ENCODE measurements at regions not wholly inside any gene's neighbourhood (a gene's known extent, or its start where the extent isn't known, plus 50 kb on each side); places are given as distances from the start of the nearest gene placed in this dataset.

DNA sequence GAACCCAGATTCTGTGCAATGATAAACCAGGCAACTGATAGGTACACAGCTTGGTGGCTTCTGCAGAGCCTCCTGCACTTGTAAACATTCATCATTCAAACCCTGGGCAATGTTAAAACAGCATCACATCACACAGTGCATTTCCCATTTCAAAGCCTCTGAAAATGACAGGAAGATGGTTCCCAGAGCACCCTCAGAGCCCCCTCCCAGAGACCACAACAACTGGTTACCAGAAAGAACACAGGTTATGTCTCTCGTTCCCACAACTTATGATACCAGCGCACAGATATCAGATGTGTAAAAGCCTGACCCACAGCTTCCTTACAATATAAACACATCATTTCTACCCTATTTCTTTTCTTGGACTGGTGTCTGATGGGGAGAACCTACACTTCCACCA is 248.7 kb downstream of the AUH start:
- intact Hi-C loops (cut with DNase I; ENCODE audit: low total_unique reads) = no loop called here
- no peaks in the 10 kb centered on the region for H3K4me1 ChIP-seq
- H3K27me3 ChIP-seq = no peaks in the 10 kb centered on the region

DNA sequence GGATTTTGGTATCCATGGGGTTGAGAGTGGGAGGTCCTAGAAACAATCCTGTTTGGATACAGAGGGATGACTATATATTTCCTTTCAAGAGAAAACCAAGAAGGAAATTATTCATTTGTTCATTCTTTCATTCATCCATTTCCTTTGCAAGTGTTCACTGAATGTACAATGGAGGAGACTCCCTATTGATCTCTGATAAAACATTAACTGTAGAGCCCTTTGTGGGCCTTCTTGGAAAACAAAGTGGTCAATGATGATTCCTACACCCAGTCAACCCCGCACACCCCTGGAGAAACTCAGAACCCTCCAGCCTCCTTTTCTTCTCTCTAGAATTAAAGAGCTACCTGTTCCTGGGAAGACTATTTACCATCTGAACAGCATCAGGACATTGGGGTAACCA is 247.3 kb downstream of the AUH start:
- Histone ChIP-seq H3K4me3 (no peak overlapping the region), H3K9me3 (peaks cover 7 to 15% of the 10 kb centered on the region in 2 donors), H3K36me3 (no peaks in the 10 kb centered on the region), H3K27ac (no peak overlapping the region), H3K4me1 (no peaks in the 10 kb centered on the region), H3K27me3 (no peaks in the 10 kb centered on the region)
- no peak for TF ChIP-seq POLR2AphosphoS5 (IDR thresholded peaks at IDR 0.05)
- no peak for TF ChIP-seq POLR2A (IDR thresholded peaks at IDR 0.05)
- TF ChIP-seq, protein P1, sequence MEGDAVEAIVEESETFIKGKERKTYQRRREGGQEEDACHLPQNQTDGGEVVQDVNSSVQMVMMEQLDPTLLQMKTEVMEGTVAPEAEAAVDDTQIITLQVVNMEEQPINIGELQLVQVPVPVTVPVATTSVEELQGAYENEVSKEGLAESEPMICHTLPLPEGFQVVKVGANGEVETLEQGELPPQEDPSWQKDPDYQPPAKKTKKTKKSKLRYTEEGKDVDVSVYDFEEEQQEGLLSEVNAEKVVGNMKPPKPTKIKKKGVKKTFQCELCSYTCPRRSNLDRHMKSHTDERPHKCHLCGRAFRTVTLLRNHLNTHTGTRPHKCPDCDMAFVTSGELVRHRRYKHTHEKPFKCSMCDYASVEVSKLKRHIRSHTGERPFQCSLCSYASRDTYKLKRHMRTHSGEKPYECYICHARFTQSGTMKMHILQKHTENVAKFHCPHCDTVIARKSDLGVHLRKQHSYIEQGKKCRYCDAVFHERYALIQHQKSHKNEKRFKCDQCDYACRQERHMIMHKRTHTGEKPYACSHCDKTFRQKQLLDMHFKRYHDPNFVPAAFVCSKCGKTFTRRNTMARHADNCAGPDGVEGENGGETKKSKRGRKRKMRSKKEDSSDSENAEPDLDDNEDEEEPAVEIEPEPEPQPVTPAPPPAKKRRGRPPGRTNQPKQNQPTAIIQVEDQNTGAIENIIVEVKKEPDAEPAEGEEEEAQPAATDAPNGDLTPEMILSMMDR (IDR thresholded peaks at IDR 0.05) = no peak
- DNase-seq (ENCODE audit: low spot score in 2 of 2) = no peak
- intact Hi-C loops (cut with DNase I; ENCODE audit: low total_unique reads) = no loop called here

More for the DNA sequence above, 248.7 kb downstream of the AUH start:
- H3K9me3 ChIP-seq = peaks cover 7 to 15% of the 10 kb centered on the region in 2 donors
- DNase-seq (ENCODE audit: low spot score in 2 of 2) = no peak
- no peak overlapping the region for H3K4me3 ChIP-seq
- H3K27ac ChIP-seq = no peak overlapping the region
- H3K36me3 ChIP-seq = no peaks in the 10 kb centered on the region
- TF ChIP-seq, protein P1 (IDR thresholded peaks at IDR 0.05) = no peak
- TF ChIP-seq POLR2A (IDR thresholded peaks at IDR 0.05) = no peak
- no peak for TF ChIP-seq POLR2AphosphoS5 (IDR thresholded peaks at IDR 0.05)

DNA sequence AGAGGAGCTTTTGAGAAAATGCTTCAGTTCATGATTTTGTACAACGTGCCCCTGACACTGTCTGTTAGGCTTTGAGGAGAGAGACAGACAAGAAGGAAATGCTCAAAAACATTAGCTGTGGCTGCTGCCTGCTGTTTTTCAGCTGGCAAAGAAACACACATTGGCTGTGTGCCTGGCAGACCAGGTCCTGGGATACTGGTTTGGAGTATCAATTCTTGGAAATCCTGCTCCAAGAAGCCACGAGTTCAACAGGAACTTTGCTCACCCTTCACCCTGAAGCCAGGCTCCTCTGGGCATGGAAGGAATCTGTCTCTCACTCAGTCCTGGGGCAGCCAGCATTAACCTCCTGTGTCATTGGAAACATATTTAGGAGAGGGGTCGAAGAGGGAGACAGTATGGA is 245.5 kb downstream of the AUH start:
- H3K4me3 ChIP-seq = no peak overlapping the region
- H3K9me3 ChIP-seq = peaks cover under 1 to 1% of the 10 kb centered on the region in 2 donors
- H3K27ac ChIP-seq = no peak overlapping the region
- intact Hi-C loops (cut with DNase I; ENCODE audit: low total_unique reads) = no loop called here
- TF ChIP-seq, protein P1 (IDR thresholded peaks at IDR 0.05) = no peak
- no peak for TF ChIP-seq POLR2AphosphoS5 (IDR thresholded peaks at IDR 0.05)
- TF ChIP-seq POLR2A (IDR thresholded peaks at IDR 0.05) = no peak
- no peaks in the 10 kb centered on the region for H3K27me3 ChIP-seq
- DNase-seq (ENCODE audit: low spot score in 2 of 2) = no peak
- no peaks in the 10 kb centered on the region for H3K4me1 ChIP-seq
- H3K36me3 ChIP-seq = no peaks in the 10 kb centered on the region

DNA sequence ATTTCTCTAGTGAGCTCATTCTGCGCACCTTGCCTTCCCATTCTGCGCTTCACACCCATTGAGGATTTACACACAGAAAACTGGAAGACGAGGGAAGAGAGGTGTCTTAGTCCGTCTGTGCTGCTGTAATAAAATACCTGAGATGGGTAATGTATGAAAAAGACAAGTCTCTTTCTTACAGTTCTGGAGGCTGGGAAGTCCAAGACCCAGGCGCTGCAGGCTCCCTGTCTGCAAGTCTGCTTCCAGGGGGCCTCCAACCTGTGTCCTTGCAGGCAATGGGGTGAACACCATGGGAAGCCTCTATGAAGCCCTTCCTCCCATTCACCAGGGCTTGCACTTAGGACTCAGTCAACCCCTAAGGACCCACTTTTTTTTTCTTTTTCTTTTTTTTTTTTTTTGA is 245.0 kb downstream of the AUH start:
- no peaks in the 10 kb centered on the region for H3K36me3 ChIP-seq
- DNase-seq (ENCODE audit: low spot score in 2 of 2) = no peak
- intact Hi-C loops (cut with DNase I; ENCODE audit: low total_unique reads) = no loop called here
- no peaks in the 10 kb centered on the region for H3K9me3 ChIP-seq
- H3K27me3 ChIP-seq = no peaks in the 10 kb centered on the region
- no peak overlapping the region for H3K27ac ChIP-seq
- no peak for TF ChIP-seq POLR2AphosphoS5 (IDR thresholded peaks at IDR 0.05)
- TF ChIP-seq, protein P1 (IDR thresholded peaks at IDR 0.05) = no peak
- TF ChIP-seq POLR2A (IDR thresholded peaks at IDR 0.05) = no peak
- no peak overlapping the region for H3K4me3 ChIP-seq
- no peaks in the 10 kb centered on the region for H3K4me1 ChIP-seq

DNA sequence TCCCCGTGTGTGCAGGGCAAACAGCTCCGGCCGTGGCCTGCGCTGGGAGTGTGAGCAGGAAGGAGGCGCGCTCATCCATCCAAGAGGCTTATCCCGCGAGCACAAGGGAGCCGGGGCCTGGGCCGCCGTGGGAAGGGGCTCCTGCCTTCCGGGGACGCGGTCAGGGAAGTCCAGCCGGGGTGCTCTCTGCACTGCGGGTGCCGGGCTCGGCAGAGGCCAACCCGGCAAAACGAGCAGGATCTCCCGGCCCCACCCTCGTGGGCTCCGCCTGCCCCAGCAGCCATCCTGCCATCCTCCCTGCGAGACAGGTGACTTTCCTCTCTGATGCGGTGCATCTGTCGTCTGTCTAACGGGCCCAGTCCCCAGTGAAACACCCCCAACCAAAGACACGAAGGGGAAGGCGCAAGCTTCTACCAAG is 244.2 kb downstream of the AUH start:
- TF ChIP-seq, protein P1 (IDR thresholded peaks at IDR 0.05) = no peak
- no peak for TF ChIP-seq POLR2A (IDR thresholded peaks at IDR 0.05)
- no peak for TF ChIP-seq POLR2AphosphoS5 (IDR thresholded peaks at IDR 0.05)
- no peak for DNase-seq (ENCODE audit: low spot score in 2 of 2)
- peak overlapping the region in 2 of 3 donors; percentile 30 to 54 for H3K4me3 ChIP-seq
- H3K27me3 ChIP-seq = no peaks in the 10 kb centered on the region
- H3K4me1 ChIP-seq = no peaks in the 10 kb centered on the region
- H3K27ac ChIP-seq = peak overlapping the region; percentile 54 to 77
- no peaks in the 10 kb centered on the region for H3K9me3 ChIP-seq
- intact Hi-C loops (cut with DNase I; ENCODE audit: low total_unique reads) = no loop called here
- H3K36me3 ChIP-seq = no peaks in the 10 kb centered on the region

Measured in breast epithelium (tissue), 4 donors.